Activated CD4-positive, CD25-positive, alpha-beta regulatory T cell (primary cell): ENCODE measurements at regions not wholly inside any gene's neighbourhood (a gene's known extent, or its start where the extent isn't known, plus 50 kb on each side); places are given as distances from the start of the nearest gene placed in this dataset.
"Not testable (repeated sequence)": the region's sequence is repeated elsewhere in the genome, so short reads cannot be mapped to it uniquely, and the experiment has no call there.

Source experiments
- DNase-seq, 4 experiments: peaks; one replicate each; lab custom pipeline; 2025; lab: John Stamatoyannopoulos, UW

GRCh38 chr6:54564188-54564587, 255.9 kb downstream of the TINAG start:
- DNase-seq: not testable (repeated sequence)

DNA sequence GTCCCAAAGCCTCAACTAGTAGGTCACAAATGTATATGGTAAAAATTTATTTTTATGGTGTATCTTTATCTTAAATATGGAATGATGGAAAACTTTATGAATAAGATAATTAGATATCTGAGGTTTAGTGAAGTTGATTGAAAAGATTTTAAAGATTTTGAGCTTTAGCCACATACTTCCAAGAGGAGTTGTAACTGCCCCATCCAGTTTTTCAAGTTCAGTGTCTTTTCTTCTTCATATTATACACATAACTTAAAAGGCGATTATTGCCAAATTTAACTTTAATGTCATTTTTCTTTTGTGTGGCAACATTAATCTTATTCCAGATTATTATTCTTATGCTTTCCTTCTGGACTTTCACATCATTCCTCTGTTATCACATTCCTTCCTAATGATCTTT, 266.4 kb downstream of the TINAG start:
- DNase-seq: no peak

DNA sequence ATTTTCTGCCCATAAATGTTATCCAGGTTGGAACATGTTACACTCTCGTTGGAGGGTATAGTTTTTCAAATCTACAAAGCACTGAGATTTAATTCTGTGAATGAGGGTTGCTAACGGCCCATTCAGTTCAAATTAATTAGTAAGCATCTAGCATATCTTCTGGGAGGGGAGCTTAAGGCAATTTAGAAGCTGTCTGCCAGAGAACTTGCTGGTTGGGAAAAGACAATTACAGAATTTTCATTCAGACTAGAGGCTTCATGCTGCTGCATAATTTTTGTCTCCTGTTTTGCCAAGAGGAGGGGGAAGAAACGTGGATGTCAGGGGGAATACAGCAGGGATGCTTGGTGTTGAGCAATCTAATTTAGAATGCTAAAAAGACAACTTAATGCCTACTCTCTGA, 268.3 kb upstream of the FAM83B start:
- no peak for DNase-seq

DNA sequence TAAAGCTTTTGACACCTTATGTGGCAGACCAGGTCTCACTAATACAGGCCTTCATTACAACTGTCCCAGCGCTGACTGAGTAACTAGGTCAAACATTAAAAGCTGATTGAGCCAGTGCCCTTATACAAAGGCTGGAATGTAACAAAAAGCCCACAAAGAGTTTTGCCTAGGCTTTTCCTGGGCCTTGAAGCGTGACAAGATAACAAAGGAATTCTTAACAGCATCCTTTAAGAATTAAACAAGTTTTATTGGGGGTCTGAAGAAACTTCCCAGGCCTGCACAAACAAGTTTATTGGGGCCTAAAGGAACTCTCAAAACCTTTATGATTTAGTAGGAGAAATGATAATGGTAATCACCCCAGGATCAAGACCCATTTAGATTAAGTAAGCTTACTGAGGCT, 267.6 kb upstream of the FAM83B start:
- DNase-seq: no peak

GRCh38 chr6:54586251-54586650, 260.3 kb upstream of the FAM83B start:
- DNase-seq: no peak

DNA sequence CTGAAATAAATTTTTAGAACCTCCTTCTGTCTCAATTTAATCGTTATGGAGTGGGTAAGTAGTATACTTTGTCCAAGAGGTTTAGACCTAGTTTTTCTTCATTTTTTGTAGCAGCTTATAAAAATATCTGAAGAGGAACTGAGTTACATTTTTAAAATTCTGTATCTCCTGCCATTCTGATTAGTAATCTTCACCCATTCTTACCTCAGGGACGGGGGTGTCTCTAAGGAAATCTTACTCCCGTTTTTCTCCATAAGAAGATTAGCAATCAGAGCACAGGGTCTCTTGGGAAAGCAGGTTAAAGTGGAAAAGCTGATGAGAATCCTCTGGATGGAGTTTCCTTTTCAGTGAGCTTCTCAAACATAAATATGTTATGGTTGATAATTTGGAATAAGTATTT, 259.3 kb upstream of the FAM83B start:
- no peak for DNase-seq

- DNase-seq: no peak
Observed at GRCh38 chr6:54588176-54588575, 258.4 kb upstream of the FAM83B start.

DNA sequence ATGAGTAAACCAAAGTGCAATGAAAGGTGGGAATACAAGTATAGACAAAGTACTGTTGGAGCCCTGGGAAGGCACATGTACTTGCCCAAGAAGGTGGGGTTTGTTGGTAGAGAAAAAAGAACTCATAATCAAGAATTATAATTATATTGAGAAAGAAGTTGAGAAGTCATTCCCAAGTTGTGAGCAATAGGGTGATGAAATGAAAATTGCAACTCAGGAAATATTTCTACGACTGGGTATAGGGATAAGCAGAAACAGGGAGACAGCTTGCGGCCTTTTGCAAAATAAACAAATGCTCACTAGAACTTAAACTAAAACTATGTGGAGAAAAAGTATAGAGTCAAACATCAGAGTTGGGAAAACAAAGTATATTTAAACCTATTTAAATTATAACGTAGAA, 250.7 kb upstream of the FAM83B start:
- DNase-seq: no peak

GRCh38 chr6:54598787-54599313, 247.7 kb upstream of the FAM83B start:
- DNase-seq: no peak

- no peak for DNase-seq
Observed at GRCh38 chr6:54601600-54602300, 244.8 kb upstream of the FAM83B start.

- no peak for DNase-seq
Observed at GRCh38 chr6:54602591-54602990, 244.0 kb upstream of the FAM83B start.

DNA sequence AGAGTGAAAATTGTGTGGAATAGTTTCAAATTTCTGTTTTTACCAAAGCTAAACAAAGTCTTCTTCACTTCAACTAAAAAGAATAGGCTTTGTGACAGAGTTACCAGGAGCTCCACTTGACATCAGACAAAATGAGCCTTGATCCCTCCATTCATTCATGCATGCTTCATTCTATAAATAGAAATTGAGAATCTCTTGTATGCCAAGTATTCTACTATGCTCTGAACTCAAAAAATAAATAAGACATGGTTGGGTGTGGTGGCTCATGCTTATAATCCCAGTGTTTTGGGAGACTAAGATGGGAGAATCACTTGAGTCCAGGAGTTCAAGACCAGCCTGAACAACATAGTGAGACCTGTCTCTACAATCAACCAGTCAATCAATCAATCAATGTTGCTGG, 236.6 kb upstream of the FAM83B start:
- DNase-seq: no peak

DNA sequence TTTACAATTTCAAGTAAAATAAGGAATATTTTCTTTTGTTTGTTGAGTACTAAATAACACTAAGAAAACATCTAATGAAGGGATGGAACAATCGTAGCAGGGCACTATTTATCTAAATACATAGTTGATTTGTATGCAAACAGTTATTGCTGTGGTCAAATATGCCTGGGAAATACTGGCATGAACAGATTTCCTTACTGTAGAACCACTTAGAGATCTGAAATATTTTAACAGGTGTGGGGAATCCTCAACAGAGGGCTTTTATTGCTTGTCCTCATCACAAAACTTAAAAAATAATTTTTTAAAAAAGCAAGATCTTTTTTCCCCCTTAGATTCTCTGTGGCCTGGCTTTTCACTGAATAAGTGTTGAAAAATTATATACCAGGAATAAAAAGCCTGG, 233.0 kb upstream of the FAM83B start:
- DNase-seq: no peak

DNA sequence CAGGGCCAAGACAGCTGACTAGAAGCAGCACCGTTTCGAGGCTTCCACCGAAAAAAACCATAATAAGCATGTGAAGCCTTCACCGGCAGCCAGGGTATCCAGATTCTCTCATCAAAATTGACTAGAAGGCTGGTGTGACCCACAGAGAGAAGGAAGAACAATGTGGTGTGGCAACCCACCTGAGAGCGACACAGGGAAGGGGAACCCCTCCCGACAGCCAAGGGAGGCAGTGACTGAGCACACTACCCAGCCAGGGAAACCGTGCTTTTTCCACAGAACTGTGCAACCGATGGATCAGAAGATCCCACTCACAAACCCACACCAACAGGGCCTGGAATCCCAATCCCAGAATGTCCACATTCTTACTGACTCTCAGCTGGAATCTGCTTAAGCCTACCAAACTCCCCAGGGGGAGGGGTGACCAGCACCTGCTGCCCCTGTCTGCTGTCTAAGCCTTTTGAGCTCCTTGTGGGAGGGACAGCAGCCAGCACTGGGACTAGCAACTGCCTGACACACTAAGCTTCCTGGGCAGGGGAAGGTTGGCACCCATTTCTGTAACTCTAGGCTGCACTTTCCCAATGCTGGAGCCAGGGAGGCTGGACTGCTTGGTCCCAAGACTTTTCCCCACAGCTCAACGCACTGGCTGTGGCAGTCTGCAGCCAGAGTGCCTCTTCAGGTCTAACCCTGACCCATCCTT, 231.9 kb upstream of the FAM83B start:
- no peak for DNase-seq

- no peak for DNase-seq
Observed at GRCh38 chr6:54617730-54618129, 228.8 kb upstream of the FAM83B start.

GRCh38 chr6:54618572-54618971, 228.0 kb upstream of the FAM83B start:
- DNase-seq: no peak

- DNase-seq: no peak
Observed at GRCh38 chr6:54619102-54619501, 227.5 kb upstream of the FAM83B start.

- DNase-seq: no peak
Observed at GRCh38 chr6:54621285-54621684, 225.3 kb upstream of the FAM83B start.

- no peak for DNase-seq
Observed at GRCh38 chr6:54624216-54624615, 222.4 kb upstream of the FAM83B start.

DNA sequence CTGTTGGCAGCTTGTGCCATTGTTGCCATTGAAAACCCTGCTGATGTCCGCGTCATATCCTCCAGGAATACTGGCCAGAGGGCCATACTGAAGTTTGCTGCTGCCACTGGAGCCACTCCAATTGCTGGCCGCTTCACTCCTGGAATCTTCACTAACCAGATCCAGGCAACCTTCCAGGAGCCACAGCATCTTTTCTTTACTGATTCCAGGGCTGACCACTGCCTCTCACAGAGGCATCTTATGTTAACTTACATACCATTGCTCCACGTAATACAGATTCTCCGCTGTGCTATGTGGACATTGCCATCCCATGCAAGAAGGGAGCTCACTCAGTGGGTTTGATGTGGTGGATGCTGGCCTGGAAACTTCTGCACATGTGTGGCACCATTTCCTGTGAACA, 221.8 kb upstream of the FAM83B start:
- DNase-seq: no peak

DNA sequence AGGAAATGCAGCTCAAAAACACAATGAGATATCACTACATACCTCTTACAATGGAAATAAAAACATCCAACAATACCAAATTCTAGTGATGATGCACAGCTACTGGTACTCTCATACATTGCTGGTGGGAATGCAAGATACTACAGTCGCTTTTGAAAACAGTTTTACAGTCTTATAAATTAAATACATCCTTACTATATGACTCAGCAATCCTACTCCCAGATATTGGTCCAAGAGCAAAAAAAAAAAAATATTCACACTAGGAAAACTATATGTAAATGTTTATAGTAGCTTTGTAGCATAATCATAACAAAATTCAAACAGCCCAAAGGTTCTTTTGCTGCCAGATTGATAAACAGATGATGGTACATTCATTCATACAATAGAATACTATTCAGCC, 217.4 kb upstream of the FAM83B start:
- no peak for DNase-seq

DNA sequence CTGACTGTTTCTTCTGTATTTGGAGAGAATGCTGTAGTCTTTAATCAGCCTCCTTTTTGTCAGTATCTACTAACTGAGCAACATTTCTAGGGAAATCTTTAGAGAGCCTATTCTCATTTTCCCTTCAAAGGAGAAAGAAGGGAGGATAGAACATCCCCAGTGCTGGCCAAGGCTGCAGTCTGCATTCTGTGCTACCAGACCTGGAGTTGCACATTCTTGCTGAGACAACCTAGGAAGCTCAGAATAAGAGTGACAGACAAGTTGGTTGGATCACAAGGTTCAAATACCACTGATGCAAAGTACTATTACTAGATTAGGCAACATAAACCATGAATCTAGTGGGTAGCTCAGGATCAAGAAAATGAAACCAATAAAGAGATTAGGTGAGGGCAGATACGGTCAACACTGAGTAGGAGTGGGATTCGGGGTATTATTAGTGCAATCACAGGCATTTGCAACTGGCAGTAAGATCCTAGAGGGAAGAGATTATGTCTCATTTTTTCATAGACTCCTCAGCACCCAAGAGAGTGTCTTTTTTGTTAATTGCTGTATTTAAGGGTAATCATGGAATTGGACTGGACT, 213.5 kb upstream of the FAM83B start:
- no peak for DNase-seq

DNA sequence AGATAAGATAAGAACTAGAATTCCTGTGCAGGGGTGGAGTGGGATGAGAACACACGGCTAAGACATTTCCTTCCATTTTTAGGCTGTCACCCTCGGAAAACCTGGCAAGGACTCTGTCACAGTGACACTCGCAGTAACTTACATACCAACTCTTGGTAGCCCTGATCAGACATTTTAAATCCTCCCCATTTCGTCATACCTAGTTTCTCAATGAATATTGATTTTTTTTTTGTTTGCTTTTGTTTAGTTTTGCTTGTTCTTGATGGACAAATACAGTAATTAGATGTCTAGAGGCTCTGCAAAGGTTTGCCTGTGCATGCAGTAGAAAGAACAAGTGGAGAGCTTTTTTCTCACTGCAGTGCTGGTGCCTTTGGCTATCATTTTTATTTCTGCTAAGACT, 213.0 kb upstream of the FAM83B start:
- DNase-seq: no peak
